RCC 7860 (cell line): ENCODE measurements at regions not wholly inside any gene's neighbourhood (a gene's known extent, or its start where the extent isn't known, plus 50 kb on each side); places are given as distances from the start of the nearest gene placed in this dataset.

Source experiments
- DNase-seq: peaks from one replicate; pipeline ENCODE4 v3.0.0-alpha.2; 2015; ENCODE audit warnings: low spot score
- FAIRE-seq: peaks from 2 replicates; lab custom pipeline; 2012; peaks lifted over from hg19 to GRCh38; lab: Jason Lieb, UNC

GRCh38 chr12:45623221-45623620, 106.3 kb upstream of the ARID2 start:
- no peak for DNase-seq
- FAIRE-seq, result no peak

GRCh38 chr12:45623940-45624339, 105.6 kb upstream of the ARID2 start:
- DNase-seq (no peak), FAIRE-seq (no peak)

- no peak for FAIRE-seq
- DNase-seq, result no peak
These were observed 102.5 kb upstream of the ARID2 start for GRCh38 chr12:45626965-45627364.

- no peak for FAIRE-seq
These were observed 102.0 kb upstream of the ARID2 start for GRCh38 chr12:45627407-45628069.

GRCh38 chr12:45629292-45629691, 100.2 kb upstream of the ARID2 start:
- peak; percentile 79 for FAIRE-seq
- no peak for DNase-seq

More at GRCh38 chr12:45627407-45628069, 102.0 kb upstream of the ARID2 start:
- DNase-seq, result no peak

- DNase-seq (no peak), FAIRE-seq (no peak)
These were observed 95.8 kb upstream of the ARID2 start for GRCh38 chr12:45633733-45634132.

- DNase-seq, result no peak
- no peak for FAIRE-seq
These were observed 95.1 kb upstream of the ARID2 start for GRCh38 chr12:45634273-45634917.

- no peak for FAIRE-seq
- no peak for DNase-seq
These were observed 92.3 kb upstream of the ARID2 start for GRCh38 chr12:45637242-45637641.

GRCh38 chr12:45637706-45638105, 91.8 kb upstream of the ARID2 start:
- no peak for FAIRE-seq

GRCh38 chr12:45638386-45638785, 91.1 kb upstream of the ARID2 start:
- FAIRE-seq (no peak), DNase-seq (no peak)

More at GRCh38 chr12:45637706-45638105, 91.8 kb upstream of the ARID2 start:
- DNase-seq, result no peak

GRCh38 chr12:45644541-45644940, 85.0 kb upstream of the ARID2 start:
- DNase-seq, result no peak
- no peak for FAIRE-seq

- FAIRE-seq, result no peak
- no peak for DNase-seq
These were observed 82.5 kb upstream of the ARID2 start for GRCh38 chr12:45646851-45647581.

GRCh38 chr12:45648070-45648469, 81.4 kb upstream of the ARID2 start:
- DNase-seq (no peak), FAIRE-seq (no peak)

- no peak for FAIRE-seq
- DNase-seq, result no peak
These were observed 78.5 kb upstream of the ARID2 start for GRCh38 chr12:45651029-45651428.

- FAIRE-seq (no peak), DNase-seq (no peak)
These were observed 75.4 kb upstream of the ARID2 start for GRCh38 chr12:45654002-45654665.

GRCh38 chr12:45655186-45655585, 74.3 kb upstream of the ARID2 start:
- no peak for FAIRE-seq
- no peak for DNase-seq

- no peak for FAIRE-seq
- DNase-seq, result no peak
These were observed 73.8 kb upstream of the ARID2 start for GRCh38 chr12:45655743-45656142.

- FAIRE-seq (no peak), DNase-seq (no peak)
These were observed 71.5 kb upstream of the ARID2 start for GRCh38 chr12:45658020-45658419.

GRCh38 chr12:45660330-45660729, 69.2 kb upstream of the ARID2 start:
- no peak for FAIRE-seq
- DNase-seq, result peak; percentile 39

- no peak for DNase-seq
- FAIRE-seq, result no peak
These were observed 66.1 kb upstream of the ARID2 start for GRCh38 chr12:45663455-45663854.

GRCh38 chr12:45665941-45666340, 63.6 kb upstream of the ARID2 start:
- FAIRE-seq (no peak), DNase-seq (no peak)
